Left renal pelvis (tissue), 4 donors: ENCODE measurements at regions not wholly inside any gene's neighbourhood (a gene's known extent, or its start where the extent isn't known, plus 50 kb on each side); places are given as distances from the start of the nearest gene placed in this dataset.

Experiments used
- DNase-seq, 4 donors: peaks; one replicate each; pipeline ENCODE4 v3.0.0-alpha.2; 2013; ENCODE audit warnings: low read depth in 4 of 4, low spot score in 3 of 4

DNA sequence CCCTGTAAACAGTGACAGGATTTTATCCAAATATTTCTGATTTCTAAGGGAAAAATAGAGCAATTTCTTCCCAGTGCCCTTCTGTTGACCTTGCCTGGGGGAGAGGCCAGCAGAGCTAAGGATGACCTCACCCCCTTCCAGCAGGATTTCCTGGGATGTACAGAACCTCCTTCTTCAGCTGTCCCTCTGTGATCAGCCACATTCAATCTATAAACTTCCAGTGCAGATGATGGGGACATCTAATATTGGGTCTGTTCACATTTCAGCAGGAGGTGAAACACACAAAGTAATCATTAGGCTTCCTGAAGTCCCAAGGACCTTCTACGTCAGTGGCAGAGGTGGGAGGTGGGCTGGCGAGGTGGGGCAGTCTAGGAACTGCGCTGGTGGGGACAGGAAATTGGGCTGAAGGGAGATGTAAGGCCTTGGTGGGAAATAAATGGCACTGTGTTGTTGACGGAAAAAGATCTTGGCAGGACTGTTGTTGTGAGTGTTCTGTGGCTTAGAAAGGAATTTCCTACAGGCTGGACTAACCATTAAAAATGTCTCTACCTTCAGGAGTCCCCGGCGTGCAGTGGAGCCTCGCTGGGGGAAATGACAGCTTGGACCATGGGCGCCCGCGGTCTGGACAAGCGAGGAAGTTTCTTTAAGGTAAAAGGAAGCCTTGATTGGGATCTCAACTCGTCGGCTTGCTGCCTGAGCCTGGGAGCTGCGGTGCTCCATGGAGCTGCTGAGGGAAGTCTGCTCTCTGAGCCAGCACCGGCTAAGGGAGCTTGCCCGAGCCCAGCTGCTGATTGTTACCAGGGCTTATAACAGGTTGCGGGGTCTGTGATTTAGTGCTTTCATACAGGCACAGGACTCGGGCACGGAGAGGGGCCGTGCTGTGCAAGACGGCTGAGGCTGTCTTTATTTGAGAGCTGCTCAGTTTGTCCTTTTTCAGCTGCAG lies 127.9 kb upstream of the NAA20 start:
- DNase-seq, result peak in 2 of 4 donors; percentile 12 to 19

DNA sequence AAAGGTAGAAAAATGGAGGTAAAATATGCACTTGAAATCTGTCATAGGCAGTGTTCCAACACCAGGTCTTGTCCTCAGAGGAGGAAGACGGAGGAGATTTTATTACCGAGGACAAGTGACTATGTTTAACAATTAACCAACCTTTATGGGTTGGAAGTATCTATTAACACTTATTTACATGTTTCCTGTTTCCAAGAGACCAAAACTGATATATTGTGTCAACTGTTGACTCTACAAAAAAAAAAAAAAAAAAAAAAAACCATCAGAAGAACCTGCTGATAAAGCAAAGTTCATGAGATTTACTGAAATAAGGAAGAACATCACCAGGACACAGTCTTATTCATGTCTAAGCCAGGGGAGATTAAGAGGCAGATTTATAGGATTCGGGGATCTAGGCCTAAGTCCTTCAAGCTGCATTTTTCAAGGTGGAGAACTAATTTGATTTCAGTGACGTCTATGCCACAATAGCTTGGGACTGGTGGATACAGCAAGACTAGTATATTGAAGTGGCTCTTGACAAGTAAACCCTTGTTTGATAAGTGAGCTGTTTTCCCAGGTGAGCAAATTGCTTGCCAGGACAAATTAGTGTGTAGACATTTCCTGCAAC lies 126.6 kb upstream of the NAA20 start:
- no peak for DNase-seq

DNA sequence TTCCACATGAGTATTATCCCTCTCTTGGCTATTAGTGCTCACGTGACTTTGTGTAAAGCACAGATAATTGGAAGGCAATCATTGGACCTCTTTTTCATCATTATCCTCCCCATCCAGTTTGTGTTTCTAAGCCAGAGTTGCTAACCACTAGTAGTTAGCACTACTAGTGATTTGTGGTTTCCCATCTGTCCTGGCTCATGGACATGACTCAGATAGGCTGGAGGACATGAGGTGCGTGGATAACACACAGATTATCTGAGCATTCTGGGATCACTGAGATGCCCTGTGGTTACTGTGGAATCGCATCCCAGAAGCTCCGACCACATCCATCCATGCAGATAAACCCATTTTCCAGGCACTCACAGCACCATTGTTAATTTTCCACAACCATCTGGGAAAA lies 123.8 kb upstream of the NAA20 start:
- no peak for DNase-seq

DNA sequence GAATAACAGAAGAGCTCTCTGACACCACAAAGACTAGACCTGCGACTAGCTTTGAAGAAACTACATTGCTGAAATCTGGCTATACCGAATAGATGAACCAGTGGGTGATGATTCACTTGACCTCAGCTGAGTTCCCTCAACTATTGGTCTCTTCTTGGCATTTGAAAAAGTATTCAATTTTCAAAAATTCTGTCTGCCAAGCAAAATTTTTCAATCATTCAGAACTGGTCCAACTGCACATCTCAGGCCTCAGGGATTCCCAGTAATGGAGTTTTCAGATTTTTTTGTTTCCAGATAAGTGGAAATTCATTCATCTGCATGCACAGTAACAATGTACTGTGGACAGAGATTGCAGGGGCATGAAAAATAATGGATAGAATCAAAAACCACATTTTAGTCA lies 121.4 kb upstream of the NAA20 start:
- DNase-seq, result no peak

DNA sequence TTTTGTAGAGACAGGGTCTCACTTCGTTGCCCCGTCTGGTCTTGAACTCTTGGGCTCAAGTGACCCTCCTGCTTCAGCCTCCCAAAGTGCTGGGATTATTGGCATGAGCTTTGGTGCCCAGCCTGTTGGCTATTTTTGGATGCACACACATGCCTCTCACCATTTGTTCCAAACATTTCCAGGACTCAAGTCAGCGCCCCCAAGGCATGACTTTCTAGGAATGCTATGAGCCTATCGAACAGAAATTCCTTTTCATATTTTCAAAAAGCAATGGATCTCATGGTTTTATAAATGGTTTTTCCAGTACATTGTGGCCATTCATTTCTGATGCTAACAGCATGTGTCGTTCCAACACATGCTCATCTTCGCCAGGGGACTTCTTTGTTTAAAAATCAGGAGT lies 119.3 kb upstream of the NAA20 start:
- DNase-seq, result no peak

DNA sequence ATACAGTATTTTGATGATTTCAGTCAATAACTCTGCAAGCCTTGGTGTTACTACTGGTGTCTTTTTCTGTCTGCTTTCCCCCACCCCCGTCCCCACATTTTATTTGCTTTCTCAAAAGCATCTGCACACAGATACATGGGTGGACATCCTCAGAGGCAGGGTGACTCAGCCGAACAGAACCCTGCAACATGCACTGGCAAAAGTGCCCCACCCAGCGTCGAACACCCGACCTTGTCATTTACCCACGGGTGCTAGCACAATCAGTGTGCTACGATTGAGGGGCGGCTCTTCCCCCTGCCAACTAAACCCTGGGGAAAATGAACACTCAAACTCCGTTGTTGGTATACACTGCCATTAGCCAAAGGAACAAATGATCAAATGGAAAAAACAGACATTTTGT lies 115.9 kb upstream of the NAA20 start:
- DNase-seq, result no peak

DNA sequence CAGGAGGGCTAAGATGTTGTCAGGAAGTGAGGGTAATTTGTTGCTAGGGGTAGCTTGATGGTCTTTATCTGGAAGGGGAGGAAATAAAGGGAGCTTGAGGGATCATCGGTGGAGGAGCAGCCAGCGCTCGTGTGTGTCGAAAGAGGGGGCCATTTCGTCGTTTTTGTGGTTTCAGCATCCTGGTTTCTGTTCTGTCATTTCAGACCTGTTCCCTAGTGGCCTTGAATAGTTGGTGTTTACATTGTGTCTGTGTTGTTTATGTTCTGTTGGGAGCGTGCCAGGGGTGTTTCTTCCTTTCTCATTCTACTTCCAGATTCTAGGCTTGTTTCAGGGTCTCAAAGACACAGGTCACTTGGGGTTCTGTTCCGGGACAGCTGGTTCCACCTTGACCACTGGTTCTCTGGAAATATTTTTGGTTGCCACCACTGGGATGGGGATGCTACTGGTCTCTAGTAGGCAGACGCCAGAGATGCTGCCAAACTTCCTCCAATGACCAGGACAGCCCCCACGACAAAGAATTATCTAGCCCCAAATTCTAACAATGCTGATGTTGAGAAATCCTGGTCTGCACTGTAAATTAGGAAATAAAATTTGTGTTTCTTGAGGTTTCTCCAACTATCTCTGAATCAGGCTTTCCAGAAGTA lies 113.9 kb upstream of the NAA20 start:
- DNase-seq, result peak in 2 of 4 donors; percentile 27 to 31

DNA sequence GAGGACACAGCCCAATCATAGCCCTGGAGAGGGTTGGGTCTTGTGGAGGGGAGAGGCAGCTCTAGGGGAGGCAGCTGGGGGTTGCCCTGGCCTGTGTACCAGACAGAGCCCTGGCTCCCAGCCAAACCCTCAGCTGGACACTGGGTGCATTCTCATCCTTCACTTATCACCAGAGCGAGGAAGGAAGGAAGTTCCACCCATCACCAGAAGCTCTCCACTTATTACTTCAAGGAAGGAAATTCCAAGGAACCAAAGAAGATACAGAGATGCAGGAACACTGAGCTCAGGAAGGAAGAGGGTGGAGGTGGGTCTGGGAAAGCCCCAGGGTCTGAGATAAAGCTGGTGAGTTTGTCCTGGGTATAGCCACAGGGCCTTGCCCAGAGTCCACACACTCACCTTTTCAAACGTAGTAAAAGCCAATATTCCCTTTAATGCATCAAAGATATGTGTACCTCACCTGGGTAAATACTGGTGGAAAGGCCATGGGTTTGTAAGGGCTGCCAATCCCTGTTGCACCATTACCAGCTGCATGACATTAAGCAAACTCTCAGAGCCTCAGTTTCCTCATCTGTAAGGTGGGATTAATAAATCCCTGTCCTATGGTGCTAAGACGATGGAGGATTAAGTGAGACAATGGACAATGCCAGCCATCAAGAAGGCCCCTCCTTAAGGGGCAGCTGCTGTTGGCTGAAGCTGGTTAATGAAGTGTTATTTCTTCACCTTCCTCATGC lies 109.7 kb upstream of the NAA20 start:
- no peak for DNase-seq

DNA sequence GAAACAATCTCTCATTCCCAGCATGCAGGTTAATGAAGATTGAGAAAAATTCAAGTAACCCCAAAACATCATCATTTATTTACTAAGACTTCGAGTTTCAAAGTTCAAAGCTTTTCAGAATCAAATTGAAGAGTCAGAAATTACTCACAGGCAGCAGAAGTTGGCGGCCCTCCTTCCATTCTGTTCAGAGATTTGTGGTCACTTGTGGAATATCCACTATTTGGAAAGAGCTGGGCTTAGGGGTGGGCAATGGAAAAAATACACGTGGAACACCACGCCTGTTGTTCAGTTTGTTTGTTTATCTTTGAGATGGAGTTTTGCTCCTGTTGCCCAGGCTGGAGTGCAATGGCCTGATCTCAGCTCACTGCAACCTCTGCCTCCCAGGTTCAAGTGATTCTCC lies 108.6 kb upstream of the NAA20 start:
- no peak for DNase-seq

DNA sequence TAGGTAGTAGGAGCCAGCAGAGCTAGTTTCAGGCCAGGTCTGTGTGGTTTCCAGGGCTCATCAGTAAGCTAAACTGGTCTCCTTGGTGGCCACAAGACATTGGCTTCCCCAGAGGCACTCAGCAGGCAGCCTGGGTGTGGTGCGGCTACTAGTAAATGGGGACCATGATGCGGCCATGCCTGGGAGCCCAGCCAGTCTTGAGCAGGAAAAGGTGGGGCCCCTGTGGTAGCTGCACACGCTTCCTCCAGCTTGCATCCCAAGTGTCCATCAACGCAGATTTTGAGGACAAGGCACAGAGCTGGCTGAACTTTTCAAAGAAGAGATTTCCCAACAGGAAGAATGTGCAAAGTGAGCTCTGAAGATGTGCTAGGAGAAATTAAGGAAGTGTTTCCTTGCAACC lies 107.4 kb upstream of the NAA20 start:
- DNase-seq, result no peak

DNA sequence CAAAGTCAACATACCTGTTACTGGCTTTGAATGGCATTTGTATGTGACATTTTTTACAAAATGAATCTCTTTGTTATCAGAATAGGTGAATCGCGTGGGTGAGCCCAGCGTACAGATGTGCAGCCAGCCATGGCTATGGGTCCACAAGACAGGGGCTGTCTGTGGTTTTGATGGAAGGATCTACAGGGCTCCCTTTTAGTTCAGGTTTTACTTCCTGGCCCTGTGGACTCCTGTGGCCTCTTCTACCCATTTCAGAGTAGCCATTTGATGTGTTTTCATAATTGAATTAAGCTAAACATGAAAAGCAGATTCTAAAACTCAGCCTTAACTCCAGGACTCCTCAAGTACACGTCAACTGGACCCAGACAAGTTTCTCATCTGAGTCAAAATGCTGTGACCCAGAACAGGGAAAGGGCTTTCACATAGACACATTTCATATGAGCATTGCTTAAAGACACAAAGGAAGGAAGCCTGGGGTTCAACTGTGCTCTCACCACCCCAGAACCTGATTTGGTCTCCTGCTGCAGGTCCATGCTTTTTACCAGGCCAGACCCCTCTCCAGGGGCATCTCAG lies 105.3 kb upstream of the NAA20 start:
- no peak for DNase-seq

DNA sequence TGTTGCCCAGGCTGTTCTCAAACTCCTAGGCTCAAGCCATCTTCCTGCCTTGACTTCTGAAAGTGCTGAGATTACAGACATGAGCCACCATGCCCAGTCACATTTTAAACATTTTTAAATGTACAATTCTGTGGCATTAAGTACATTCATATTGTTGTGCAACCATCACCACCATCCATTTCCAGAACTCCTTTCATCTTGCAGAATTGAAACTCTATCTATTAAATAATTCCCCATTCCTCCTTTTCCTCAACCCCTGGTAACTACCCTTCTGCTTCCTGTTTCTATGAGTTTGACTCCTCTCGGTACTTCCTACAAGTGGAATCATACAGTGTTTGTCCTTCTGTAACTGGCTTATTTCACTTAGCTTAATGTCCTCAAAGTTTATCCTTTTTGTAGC lies 103.8 kb upstream of the NAA20 start:
- DNase-seq, result no peak

DNA sequence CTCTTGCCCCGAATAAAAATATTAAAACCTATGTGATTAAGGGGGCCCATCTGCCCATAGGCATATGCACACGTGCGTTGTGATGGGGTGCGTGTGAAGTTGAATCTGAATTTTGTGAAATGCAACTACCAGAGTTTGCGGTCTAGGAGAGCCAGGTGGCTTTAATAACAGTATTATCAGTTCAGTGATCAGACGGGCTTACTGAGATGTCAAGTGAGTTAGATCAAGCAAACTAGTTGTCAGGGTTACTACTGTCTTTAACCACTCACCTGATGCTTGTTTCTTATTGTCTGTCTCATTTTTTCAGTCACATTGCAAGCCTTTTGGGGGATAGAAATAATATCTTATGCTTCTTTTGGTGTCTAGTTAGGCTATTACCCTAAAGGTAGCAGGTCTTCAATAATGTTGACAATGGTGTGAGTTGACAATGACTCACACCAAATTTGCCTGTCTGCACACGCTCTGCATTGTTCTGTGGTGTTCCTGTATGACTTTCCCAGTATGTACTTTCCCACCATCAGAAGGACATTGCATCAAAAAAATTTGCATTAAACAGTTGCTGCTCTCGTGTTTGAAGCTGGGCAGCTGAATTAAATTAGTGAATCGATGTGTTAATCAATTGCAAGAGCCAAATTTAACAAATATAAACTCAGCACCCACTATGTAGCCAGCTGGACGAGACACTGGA lies 103.1 kb upstream of the NAA20 start:
- DNase-seq, result no peak

DNA sequence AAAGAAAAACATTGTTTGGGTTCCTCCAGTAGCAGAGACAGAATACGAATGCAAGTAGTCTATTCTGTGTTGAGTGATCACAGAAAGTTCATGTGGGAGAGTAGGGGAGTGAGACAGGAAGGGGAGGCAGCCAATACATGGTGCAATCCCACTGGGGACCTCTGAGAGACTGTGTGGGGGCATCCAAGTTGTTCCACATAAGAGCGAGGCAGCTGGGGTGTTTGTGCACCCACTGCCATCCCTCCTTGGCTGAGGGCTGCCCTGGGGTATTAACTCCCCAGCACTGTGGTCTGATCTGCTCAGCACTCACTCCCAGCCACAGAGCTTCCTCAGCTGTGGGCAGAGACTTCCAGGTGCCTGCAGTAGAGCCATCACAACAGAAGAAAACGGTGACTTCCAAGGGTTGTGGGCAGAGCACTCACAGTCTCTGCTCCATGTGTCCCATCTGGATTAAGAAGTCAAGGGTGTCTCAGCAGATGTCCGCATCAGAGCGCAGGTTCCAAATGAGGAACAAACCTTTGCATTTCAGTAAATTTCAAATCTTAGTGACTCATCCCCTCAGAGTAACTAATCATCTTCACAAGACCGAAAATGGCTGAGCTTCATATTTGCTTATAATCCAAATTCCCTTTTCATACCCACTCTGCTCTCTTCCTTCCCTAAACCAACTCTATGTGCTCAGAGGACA lies 101.9 kb upstream of the NAA20 start:
- no peak for DNase-seq

DNA sequence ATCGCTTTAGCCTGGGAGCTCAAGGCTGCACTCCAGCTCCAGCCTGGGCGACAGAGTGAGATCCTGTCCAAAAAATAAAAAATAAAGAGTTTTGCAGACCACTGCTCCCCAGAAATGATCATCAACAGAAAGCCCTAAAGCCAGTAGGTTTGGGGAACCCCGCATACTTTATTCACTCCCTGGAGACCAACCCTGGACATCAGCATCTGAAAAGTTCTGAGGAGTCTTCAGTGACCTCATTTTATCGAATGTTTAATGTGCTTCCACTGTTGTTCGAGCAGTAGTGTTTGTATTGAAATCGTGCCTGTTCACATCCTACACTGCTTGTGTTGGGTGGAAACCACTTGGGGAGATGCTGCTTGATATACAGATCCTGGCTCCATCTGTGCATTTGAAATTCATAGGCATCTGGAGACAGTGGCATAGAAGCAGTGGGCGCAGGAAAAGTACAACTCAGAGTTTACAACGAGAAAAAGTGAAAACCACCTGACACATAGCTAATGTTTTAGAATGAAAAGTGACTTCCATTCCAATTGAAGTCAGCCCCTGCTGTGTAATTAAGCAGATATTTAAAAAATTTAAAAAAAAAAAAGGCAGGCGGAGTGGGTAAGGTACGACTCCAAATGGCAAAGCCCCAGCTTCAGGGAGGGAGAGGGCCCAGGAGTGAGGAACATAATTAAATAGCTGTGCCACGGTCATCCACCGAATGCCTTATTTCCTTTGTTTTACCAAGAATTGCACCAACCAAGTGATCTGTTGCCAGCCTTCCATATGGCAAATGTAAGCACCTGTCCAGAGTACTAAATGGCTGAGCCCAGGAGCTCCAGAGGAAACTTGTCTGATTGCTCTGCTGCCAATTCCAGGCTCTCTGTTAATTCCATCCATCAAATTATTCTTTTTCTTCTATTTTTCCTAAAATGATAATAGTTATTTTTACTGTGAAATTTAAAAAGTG lies 100.4 kb upstream of the NAA20 start:
- DNase-seq, result no peak

DNA sequence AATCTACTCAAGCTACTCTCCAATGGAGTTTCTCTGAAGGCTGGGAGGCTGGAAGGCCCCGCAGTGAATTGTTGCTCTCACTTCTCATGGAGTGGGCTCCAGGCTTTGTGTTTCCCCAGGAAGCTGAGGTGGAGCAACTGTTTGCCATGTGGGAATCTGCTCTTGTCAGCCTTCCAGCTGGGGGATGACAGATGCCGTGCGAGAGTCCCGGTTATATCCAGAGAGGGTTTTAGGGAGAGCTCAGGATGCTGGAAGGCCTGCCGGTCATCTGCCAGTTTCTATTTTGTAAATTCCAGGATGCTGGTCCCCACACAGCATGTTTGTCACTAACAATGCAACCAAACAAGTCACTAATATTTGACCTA lies 98.2 kb upstream of the NAA20 start:
- no peak for DNase-seq

DNA sequence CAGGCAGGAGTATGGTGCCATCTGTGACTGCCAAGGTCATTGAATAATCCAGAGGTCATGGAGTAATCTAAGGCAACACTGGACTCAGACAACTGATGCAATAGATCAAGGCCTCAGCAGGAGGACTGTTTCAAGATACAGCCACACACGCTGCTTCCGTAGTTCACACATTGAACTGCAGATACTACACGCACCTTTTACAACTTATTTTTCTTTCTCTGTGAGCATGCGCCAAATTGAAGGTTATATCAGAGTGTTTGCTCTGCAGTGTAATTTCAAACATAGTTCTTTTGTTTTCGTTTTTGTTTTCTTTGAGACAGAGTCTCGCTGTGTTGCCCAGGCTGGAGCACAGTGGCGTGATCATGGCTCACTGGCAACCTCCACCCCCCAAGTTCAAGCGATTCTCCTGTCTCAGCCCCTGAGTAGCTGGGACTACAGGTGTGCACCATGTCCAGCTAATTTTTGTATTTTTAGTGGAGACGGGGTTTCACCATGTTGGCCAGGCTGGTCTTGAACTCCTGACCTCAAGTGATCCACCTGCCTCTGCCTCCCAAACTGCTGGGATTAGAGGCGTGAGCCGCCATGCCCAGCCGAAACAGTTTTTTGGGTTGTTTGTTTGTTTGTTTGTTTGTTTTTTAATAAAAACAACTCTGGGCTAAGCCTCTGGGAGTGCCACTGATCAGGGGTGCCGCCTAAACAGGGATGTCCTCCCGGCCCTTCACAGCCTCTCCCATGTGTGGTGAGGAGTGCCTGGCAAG lies 96.6 kb upstream of the NAA20 start:
- no peak for DNase-seq

DNA sequence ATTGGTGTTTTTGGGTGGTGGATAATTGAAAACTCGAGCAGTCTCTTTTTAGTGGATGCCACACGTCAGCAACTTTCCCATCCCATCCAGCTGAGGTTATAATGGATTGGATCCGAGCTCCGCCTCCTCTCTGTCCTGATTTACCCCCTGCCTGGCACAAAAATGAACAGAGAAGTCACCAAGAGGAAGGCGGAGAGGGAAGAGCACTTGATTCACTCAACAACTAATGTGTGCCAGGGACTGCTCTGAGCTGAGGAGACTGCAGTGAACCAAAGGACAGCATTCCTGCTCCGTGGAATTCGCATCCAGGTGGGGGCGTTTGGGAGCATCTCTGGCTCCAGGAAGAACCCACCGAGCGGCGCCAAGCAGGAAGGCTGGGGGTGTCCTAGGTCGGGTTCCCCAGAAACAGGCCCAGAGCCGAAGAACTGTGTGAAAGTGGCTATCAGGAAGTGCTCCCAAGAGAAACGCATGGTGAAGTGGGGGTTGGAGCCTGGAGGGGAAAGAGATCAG lies 95.8 kb upstream of the NAA20 start:
- no peak for DNase-seq
